GM19328 (cell line): ENCODE measurements at regions not wholly inside any gene's neighbourhood (a gene's known extent, or its start where the extent isn't known, plus 50 kb on each side); places are given as distances from the start of the nearest gene placed in this dataset.
"Not testable (repeated sequence)": the region's sequence is repeated elsewhere in the genome, so short reads cannot be mapped to it uniquely, and the experiment has no call there.

ENCODE experiments used
- ATAC-seq: cut with Tn5 transposase; IDR thresholded peaks from one replicate; pipeline ENCODE4 v1.9.1; 2021; ENCODE audit warnings: mild to moderate bottlenecking, moderate library complexity; ENCODE audit not compliant: unreplicated experiment

DNA sequence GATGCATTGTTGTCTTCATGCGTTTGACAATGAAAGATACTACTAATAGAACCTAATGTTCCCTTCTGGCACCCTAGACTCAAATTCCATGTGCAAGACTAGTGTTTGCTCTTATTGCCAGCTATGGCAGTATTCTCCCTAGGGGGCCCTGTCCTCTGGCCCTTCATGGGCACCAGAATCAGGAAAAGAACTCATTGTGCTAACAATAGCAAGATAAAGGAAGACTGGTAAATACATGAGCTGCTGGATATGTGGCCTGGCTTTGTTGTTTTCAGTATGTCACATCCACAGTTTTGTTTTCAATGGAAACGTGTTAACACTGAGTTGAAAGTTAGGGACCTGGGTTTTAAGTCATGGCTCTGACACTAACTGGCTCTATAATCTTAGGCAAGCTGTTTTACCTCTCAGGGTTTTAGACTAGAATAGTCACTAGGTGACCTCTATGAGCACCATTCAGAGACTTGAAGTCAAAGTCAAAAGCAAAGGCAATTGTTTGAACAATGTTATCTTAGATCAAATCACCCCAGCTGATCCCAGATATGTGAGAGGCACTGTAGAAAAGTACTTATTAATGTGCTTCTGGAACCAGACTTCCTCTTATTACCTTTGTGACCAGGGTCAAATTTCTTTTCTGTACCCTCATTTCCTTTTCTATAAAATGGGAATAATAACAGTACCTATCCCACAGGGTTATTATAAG lies 253.7 kb upstream of the DIAPH2 start:
- no peak for ATAC-seq

DNA sequence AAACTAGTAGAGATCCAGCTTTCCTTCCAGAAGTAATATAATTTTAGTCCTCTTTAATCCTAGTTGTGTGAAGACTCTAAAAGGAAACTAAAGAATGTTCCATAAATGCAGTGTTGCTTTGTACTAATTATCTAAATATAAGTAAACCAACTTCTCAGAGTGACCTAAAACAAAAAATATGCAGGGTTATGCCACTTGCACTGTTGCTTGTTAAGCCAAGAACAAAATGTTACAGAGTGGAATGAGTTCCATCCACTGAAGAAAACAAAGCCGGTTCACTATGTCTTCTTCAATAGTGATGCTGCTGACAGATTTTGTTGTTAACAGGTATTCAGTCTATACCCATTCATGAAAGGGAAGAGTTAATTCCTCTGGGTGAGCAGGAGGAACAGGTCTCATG lies 252.0 kb upstream of the DIAPH2 start:
- no peak for ATAC-seq

DNA sequence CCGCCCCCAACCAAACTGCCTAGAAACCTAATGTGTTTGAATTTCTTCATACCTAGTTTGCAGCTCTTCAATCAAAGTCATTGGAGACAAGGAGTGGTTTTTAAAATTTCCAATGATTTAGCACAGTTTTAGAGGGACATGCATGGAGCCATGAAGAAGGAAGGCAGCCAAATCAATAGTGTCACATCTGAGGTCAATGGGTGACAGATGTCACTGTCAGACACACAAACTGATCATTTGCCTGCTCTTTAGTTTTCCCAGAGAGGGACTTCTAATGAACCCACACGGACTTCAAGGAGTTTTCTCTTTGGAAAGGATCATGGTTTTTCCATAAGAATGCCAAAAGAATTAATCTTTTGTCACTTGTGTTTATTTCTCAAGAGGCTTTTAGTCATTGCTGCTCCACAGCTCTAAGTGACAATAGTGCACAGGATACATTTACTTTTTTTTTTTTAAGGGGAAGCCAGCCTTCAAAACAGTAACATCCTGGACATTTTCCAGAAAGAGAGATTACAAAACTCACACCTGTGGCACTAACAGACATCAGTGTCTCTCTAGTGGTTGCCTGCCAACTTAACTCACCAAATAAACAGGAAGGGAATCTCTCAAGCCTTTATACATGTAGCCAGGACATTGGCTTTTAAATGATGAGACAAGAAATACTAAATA lies 251.1 kb upstream of the DIAPH2 start:
- no peak for ATAC-seq

DNA sequence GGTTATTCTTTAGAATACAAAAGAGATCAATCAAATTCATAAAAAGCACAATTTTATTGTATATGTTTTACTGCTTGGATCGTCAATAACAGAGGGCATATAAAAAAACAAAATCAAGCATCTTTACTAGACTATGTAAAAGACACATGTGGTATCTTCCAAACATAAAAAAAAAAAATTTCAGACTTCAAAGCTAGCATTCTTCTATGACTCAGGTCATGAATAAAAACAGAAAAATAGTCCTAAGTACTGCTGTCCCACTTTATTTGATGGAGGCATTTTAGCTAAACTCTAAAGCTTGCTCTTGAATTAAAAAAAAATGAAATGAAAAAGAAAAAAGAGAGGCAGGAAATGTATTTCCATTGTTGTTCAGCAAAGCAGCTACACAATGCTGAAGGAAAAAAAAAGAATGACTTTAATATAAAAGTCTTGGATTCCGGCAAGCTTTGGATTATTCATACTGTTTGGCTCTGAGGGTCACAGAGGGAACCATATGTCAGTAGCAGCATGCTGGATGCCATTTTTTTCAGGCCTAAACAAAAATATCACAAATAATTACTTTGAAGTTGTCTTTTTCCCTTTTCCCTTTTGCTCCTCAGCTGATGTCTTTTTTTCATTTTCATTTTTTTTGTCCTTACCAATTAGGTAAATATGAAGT lies 249.1 kb upstream of the DIAPH2 start:
- ATAC-seq: no peak

DNA sequence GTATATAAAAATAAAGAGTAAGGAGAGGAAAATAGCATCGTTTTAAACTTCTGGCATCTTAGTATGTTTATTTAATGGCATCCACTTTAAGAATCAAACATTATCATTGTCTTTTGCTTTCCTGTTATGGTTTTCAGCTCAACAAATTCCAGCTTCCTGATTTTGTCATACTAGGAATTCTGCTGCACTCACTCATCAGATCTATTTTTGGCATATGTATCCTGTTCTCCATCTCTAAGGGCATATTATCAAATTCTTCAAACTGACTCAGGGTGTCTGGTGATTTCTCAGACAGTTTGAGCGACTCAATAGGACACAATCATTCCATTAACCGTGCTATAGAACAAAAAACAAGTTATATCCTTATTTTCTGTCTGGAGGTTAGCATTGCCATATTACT lies 248.5 kb upstream of the DIAPH2 start:
- no peak for ATAC-seq

DNA sequence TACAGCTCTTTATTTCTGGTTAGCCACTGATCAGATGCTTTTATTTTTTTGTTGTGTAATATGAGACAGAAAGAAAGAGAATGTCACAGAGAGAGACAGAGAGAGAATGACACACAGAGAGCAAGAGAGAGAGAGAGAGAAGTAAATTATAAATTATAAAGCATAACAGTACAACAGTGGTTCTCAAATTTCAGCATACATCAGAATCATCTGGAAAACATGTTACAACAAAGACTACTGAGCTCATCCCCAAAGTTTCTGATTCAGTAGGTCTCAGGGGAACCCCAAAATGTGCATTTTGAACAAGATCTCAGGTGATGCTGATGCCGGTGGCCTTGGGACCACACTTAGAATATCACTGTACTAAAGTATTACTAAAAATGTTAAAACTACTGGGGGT lies 245.8 kb upstream of the DIAPH2 start:
- ATAC-seq: no peak

DNA sequence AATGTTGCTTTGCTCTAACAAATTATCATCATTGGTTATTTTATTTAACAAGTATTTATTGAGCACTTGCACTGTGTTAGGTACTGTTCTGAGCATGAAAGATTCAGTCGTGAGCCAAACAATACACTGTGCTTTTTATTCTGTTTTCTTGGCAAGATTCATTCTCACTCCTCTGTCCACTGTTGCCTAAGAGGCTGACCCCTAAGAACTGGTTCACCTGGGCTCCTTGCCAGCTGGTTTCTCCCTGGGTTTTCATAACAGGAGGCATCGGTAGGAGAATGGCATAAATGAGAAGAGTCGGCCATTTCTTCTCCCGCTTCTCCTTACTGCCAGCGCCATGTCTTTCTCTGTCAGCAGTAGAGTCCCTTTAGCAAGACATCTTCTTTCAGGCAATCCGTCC lies 243.7 kb upstream of the DIAPH2 start:
- no peak for ATAC-seq

DNA sequence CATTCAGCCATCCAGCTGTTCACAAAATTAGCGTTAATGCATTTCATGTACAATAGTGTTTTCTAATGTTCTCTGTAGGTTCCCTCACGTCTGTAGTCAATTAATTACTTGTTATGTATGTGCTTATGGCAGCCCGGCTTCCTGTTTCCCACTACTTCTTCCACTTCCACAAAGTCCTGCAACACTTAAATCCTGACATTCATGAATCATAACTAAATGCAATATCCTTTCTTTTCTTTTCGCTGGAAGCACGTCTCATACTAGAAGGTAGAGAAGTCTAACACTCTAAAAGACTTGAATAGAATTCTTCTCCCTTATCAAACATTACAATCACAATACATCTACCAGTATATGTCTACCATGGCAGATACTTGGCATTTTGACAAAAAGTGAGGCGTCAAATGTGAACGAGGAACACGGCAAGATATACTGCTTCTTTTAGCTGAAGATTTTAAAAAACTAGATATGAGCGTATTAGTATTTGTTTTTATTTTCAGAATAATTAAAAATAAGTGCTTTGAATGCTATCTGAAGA lies 239.0 kb upstream of the DIAPH2 start:
- ATAC-seq: no peak

DNA sequence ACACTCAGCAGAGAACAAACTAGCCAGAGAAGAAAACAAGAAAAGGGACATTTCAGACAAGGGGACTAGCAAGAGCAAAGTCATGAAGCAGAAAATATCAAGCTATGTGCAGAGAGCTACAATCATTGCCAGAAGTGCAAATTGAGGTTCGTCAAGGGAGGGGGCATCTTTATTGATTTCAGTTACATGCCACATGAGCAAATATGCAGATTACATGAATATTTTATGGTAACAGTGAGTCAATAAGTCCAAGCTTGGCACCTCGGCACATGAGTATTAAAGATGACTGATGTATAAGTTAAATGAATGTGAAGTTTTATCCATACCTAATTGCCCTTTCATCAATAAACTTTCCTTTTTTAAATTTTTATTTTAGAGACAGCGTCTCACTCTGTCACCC lies 238.1 kb upstream of the DIAPH2 start:
- ATAC-seq: no peak

DNA sequence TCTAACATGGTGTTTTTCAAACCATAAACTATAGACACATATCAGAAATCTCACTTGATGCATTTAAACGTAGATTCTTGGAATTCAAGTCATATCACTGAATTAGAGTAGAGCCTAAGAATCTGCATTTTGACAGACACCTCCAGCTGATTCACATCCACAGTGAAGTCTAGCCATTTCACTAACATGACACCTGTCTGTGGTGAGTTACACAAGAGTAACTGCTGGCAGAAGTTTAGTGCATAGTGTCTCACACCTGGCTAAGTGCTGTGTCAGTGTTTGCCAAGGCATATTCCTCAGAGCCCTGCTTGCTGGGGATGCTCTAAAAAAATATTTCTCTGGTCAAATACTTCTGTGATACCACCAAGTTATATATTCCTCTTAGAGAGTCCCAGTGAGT lies 237.5 kb upstream of the DIAPH2 start:
- no peak for ATAC-seq

DNA sequence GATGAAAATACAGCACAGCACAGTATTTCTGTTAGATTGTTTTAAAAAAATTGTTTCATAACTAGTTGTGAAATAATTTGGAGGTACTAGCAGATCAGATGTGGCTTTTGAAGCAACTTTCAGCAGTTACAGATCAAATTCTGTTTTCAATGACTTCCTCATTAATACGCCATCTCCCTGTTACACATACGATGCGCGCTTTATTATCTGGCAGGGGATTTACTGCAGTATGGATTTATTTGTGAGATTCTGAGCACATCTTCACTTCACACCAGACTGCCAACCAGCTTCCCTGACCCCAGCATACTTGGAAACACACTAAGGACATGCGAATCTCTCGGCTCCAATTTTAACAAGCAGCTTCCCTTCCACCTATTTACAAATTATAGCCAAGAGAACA lies 235.5 kb upstream of the DIAPH2 start:
- no peak for ATAC-seq

DNA sequence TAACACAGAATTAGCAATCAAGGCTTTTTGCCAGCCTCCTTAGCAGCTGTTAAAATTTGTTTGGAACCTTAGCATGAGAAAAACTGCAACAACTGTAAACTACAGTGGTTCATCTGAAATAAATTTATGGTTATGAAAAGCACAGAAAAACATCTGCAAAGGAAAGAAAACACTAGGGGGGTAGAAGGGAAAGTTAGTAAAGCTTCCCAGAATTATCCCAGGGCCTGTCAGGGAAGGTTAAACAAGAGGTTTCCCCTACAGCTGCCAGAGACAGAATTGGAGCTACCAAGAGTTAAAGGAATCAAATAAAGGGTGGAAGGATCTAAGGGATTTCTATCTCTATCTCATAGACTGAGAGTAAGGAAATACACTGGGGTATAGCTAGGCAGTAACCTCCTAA lies 234.7 kb upstream of the DIAPH2 start:
- ATAC-seq: no peak

DNA sequence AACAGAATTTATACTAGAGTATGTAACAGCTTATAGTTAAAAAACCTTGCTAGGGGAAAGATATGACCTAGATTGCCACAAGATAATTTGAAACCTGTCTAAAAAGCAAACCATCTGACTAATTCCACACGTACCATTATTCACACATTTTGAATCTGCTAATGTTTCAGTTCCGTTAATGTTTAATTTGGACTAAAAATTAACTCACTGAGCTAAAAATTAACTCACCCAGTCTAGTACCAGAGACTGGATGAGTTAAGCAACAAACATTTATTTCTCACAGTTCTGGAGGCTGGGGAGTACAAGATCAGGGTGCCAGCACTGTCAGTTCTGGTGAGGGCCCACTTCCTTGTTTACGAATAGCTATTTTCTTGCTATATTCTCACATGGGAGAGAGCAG lies 231.5 kb upstream of the DIAPH2 start:
- peak; percentile 63 for ATAC-seq

DNA sequence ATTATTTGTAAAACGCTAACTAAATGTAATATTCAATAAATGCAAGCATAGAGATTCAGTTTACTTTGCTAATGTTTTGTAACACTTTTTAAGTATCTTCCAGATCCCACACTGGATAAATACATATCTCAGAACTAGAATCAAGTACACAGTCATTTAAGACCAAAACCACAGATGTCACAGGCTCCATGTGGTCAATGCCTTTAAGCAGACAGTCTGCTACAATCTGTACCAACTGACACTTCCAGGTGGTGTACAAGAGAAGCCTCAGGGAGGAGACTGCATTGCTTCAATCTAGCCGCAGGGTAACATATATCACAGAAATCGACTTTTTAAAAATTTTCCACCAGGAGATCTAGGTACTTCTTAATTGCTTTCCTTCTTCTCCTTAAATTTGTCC lies 229.6 kb upstream of the DIAPH2 start:
- peak; percentile 46 for ATAC-seq

DNA sequence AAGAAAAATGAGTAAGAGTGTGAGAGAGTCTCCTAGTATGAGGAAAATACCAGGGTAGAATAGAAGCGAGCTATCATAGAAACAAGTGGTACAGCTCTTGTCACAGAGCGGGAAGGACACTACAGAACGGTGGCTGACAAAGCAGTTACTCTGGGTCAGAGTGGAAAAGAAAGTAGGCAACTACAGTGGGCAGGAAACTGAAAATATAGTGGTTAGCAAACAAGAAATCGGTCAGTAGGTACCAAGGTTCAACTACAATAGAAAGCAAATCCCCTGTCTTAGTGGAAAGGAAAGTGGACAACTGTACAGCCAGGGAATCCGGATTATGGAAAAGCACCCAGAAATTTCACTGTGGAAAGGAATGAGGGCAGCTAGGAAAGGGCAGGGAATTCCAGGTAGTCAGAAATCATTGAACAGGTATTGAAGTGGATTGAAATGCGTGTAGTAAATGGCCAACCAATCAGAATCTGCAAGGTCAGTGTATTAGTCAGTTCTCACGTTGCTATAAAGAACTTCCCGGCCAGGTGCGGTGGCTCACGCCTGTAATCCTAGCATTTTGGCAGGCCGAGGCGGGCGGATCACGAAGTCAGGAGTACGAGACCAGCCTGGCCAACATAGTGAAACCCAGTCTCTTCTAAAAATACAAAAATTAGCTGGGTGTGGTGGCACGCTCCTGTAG lies 219.6 kb upstream of the DIAPH2 start:
- no peak for ATAC-seq

DNA sequence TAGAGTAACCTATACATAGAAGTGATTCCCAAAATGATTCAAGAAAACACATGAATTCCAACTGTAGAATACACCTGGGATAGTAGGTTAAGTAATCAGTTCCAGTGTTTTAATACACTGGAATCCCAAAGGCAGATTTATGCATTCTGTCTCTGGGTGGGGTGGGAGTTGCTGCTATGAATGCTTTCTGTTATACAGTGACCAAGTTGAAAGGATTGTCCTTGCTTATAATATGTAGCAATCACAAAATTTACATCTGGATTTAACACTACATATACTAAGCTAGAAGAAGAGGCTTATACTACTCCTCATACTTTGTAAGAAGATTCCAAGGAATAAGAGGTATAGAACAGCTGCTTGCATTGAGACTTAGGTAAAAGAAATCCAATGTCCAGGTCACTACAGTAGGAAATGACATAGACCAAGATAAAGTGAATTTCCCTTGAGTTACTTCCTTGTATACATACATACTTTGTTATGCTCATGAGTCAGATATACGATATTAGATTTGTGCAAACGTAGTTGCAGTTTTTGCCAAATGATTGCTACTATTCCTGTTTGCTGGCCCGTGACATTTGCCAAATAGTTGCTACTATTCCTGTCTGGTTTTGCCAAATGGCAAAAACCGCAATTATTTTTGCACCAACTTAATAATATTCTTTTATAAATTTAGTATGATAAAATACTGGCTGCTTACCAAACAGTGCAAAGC lies 210.5 kb upstream of the DIAPH2 start:
- ATAC-seq: no peak

DNA sequence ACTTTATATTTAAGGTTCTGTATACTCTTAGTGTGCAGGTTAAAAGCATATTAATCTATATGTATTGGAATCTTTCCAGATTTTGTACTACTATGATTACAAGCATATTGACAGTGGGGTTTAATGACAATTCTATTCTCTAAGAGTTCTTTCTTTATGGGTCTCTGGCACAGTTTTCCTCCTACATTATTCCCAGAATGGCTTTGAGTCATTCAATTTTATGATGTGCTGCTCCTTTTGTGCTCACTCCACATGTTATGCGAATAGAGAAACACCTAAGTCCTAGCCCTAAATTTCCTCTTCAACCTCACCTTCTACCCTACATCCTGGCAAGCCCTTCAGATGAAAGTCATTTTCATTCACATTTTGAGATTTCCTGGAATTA lies 209.9 kb upstream of the DIAPH2 start:
- ATAC-seq: no peak

DNA sequence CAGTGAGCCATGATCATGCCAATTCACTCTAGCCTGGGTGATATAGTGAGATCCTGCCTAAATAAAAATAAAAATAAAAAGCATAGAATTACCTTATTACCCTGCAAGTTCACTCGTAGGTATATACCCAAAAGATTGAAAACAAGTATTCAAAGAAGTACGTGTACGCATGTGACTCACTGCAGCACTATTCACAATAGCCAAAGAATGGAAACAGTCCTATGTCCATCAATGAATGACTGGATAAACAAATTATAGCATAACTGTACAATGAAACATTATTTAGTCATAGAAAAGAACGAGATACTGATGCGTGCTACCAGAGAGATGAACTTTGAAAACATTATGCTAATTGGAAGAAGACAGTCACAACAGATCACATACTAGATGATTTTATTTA lies 204.6 kb upstream of the DIAPH2 start:
- ATAC-seq: no peak

DNA sequence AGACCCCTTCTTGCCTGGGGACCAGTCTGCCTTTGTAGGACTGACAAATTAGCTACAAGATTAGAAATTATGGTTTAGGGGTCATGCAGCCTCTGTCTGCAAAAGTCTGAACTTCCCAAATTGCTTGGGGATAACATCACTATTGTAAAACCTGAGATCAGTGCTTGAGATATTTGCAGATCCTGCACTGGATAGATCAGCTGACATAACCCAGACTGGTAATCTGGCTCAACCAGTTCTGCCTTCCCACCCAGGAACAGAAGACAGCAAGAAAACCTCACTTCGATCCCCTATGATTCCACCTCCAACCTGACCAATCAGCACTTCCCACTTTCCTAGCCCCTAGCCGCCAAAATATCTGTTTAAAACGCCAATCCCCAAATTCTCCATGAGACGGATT lies 202.8 kb upstream of the DIAPH2 start:
- ATAC-seq: no peak

DNA sequence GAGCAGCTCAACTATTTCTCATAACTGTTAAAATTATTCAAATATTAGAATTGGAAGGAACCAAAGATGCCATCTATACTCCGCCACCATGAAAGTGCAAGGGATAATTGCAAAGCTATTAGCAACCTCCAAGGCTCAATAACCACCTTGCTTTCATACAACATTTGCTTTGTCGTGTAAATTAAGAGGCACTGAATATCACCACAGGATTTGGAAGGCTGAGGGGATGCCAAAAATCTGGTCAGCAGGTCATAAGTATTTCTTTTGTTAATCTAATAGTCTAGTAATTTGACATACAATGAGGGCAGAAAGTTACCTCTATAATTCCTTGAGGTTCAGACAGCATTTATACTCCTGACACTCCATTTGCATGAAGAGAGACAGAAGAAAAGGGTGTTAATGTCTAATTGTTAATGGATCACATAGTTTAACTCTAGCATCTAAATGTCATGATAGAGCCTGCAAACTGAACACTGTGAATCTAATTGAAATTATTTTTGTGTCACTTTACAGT lies 200.9 kb upstream of the DIAPH2 start:
- ATAC-seq: no peak

DNA sequence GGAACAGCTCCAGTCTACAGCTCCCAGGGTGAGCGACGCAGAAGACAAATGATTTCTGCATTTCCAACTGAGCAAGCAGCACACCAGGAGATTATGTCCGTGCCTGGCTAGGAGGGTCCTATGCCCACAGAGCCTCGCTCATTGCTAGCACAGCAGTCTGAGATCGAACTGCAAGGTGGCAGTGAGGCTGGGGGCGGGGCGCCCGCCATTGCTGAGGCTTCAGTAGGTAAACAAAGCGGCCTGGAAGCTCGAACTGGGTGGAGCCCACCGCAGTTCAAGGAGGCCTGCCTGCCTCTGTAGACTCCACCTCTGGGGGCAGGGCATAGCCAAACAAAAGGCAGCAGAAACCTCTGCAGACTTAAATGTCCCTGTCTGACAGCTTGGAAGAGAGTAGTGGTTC lies 198.0 kb upstream of the DIAPH2 start:
- not testable (repeated sequence) for ATAC-seq
